B cell (primary cell): ENCODE measurements at regions not wholly inside any gene's neighbourhood (a gene's known extent, or its start where the extent isn't known, plus 50 kb on each side); places are given as distances from the start of the nearest gene placed in this dataset.

Experiments used
- CTCF ChIP-seq: fragments of 200-600 bp; IDR thresholded peaks from one replicate; pipeline ENCODE4 v1.8.0; 2022; ENCODE audit warnings: antibody characterized with exemption, mild to moderate bottlenecking
- EZH2 ChIP-seq: IDR thresholded peaks from 2 replicates; pipeline ENCODE4 v1.6.1; 2012; ENCODE audit warnings: borderline replicate concordance, low read depth, mild to moderate bottlenecking, moderate library complexity, low read length; ENCODE audit not compliant: insufficient read depth, poor library complexity, severe bottlenecking

- TF ChIP-seq CTCF (no peak), EZH2 (no peak)
These were observed 1408.7 kb upstream of the GOT2 start for GRCh38 chr16:60142619-60143347.
